ENCODE measurements at regions not wholly inside any gene's neighbourhood (a gene's known extent, or its start where the extent isn't known, plus 50 kb on each side); places are given as distances from the start of the nearest gene placed in this dataset.

- no peaks in the 10 kb centered on the region for H3K9me3 ChIP-seq (ENCODE audit: control insufficient read depth in 2 of 3, low read length in 3 of 3)
- ATAC-seq (no peak), DNase-seq (no peak)
- Mint-ChIP-seq H3K9me3 (peaks cover 0 to 3% (median 0%) of the 10 kb centered on the region in 11 donors), H3K4me1 (peaks cover 0 to 5% (median 0%) of the 10 kb centered on the region in 7 donors), H3K27ac (no peak overlapping the region), H3K27me3 (peaks cover 0 to 7% (median 0%) of the 10 kb centered on the region in 5 donors), H3K36me3 (no peaks in the 10 kb centered on the region), H3K4me3 (no peak overlapping the region)
- no peaks in the 10 kb centered on the region for H3K36me3 ChIP-seq (ENCODE audit: control insufficient read depth in 2 of 3, insufficient read depth in 3 of 3, low read length in 3 of 3)
- CTCF ChIA-PET = no interaction called here
- H3K27ac ChIP-seq (ENCODE audit: low read depth, low read length) = no peak overlapping the region
- intact Hi-C loops (cut with micrococcal nuclease) = no loop called here
- no peak overlapping the region for H3K4me3 ChIP-seq (ENCODE audit: low read length)
- no peaks in the 10 kb centered on the region for H3K27me3 ChIP-seq (ENCODE audit: control insufficient read depth in 2 of 2, insufficient read depth in 2 of 2, low read length in 2 of 2)
- POLR2A ChIA-PET = no interaction called here
- H3K4me1 ChIP-seq (ENCODE audit: control insufficient read depth in 2 of 2, insufficient read depth in 2 of 2, low read length in 2 of 2) = no peaks in the 10 kb centered on the region
Measured at GRCh38 chr1:213905344-213905743, 82.4 kb upstream of the PROX1 start.

DNA sequence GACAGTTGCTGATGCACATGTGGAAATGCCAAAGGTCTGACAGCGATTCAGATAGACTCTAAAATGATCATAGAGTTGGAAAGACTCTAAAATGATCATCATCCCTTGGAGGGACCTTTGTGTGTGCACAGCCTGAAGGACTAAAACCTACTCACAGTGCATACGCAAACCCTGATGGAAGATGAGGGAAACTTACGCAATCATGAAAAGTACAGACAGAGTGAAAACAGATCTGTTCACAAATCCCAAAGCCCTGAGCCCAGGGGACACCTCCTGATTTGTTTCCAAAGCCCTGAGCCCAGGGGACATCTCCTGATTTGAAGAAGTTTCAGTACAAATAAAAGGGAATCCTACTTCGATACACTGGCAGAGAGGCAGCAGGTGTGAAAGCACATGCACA is 79.3 kb upstream of the PROX1 start:
- H3K9me3 ChIP-seq (ENCODE audit: control insufficient read depth in 2 of 3, low read length in 3 of 3) = no peaks in the 10 kb centered on the region
- ATAC-seq (no peak), DNase-seq (no peak)
- Mint-ChIP-seq H3K4me1 (no peaks in the 10 kb centered on the region), H3K4me3 (no peak overlapping the region), H3K27me3 (peaks cover 0 to 8% (median 0%) of the 10 kb centered on the region in 5 donors), H3K9me3 (peaks cover 0 to 2% (median 0%) of the 10 kb centered on the region in 11 donors), H3K36me3 (no peaks in the 10 kb centered on the region), H3K27ac (no peak overlapping the region)
- no peak overlapping the region for H3K4me3 ChIP-seq (ENCODE audit: low read length)
- no peaks in the 10 kb centered on the region for H3K4me1 ChIP-seq (ENCODE audit: control insufficient read depth in 2 of 2, insufficient read depth in 2 of 2, low read length in 2 of 2)
- CTCF ChIA-PET = no interaction called here
- no peak overlapping the region for H3K27ac ChIP-seq (ENCODE audit: low read depth, low read length)
- intact Hi-C loops (cut with micrococcal nuclease) = no loop called here
- H3K27me3 ChIP-seq (ENCODE audit: control insufficient read depth in 2 of 2, insufficient read depth in 2 of 2, low read length in 2 of 2) = no peaks in the 10 kb centered on the region
- no peaks in the 10 kb centered on the region for H3K36me3 ChIP-seq (ENCODE audit: control insufficient read depth in 2 of 3, insufficient read depth in 3 of 3, low read length in 3 of 3)
- POLR2A ChIA-PET = no interaction called here

DNA sequence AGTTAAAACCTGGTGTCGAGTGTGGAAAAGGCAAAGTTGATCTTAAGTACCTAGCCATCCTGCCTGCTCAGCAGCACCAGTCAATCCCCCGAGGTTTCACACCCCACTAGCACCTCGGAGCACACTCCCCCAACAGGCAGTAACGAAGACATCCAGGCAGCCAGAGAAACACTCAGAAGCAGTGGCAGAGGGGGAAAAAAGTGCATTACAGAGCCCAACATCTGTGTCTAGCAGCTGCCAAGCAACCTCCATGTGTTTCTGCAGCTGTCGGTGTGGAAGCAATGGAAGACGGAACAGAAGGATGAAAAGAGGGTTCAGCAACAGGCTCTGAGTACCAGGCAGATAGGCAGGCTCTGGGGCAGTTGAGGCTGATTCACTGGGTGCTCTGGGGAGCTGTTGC is 73.4 kb upstream of the PROX1 start:
- ATAC-seq (no peak), DNase-seq (no peak)
- no peak overlapping the region for H3K27ac ChIP-seq (ENCODE audit: low read depth, low read length)
- H3K9me3 ChIP-seq (ENCODE audit: control insufficient read depth in 2 of 3, low read length in 3 of 3) = no peaks in the 10 kb centered on the region
- intact Hi-C loops (cut with micrococcal nuclease) = no loop called here
- Mint-ChIP-seq H3K4me1 (peaks cover 0 to 4% (median 0%) of the 10 kb centered on the region in 7 donors), H3K36me3 (no peaks in the 10 kb centered on the region), H3K4me3 (no peak overlapping the region), H3K27me3 (peaks cover 0 to 8% (median 0%) of the 10 kb centered on the region in 5 donors), H3K9me3 (peaks cover 0 to 7% (median 0%) of the 10 kb centered on the region in 11 donors), H3K27ac (peak overlapping the region in 1 of 9 donors; percentile 57)
- POLR2A ChIA-PET = no interaction called here
- no peaks in the 10 kb centered on the region for H3K27me3 ChIP-seq (ENCODE audit: control insufficient read depth in 2 of 2, insufficient read depth in 2 of 2, low read length in 2 of 2)
- no peaks in the 10 kb centered on the region for H3K36me3 ChIP-seq (ENCODE audit: control insufficient read depth in 2 of 3, insufficient read depth in 3 of 3, low read length in 3 of 3)
- no peaks in the 10 kb centered on the region for H3K4me1 ChIP-seq (ENCODE audit: control insufficient read depth in 2 of 2, insufficient read depth in 2 of 2, low read length in 2 of 2)
- CTCF ChIA-PET = no interaction called here
- H3K4me3 ChIP-seq (ENCODE audit: low read length) = no peak overlapping the region

DNA sequence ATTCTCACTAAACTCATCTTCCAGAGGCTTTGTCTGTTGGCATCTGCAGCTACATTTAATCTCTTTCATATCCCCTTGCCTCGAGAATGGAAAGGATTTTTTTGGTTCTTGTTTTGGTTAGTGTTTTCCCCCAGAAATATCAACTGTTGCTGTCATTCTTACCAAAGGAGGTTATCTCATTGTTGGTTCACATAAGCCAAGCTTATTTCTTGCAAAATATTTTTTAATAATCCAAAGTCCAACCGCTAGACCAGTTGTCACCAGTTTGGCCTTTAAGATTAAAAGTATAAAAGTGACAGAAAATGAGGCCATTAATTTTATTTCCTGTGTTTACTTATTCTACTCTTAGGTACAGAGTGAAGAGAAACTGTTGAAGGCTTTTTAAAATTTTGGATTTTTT is 66.5 kb upstream of the PROX1 start:
- peaks cover 0 to 3% (median 0%) of the 10 kb centered on the region in 5 donors for H3K27me3 Mint-ChIP-seq
- intact Hi-C loops (cut with micrococcal nuclease) = no loop called here
- Histone ChIP-seq H3K9me3 (ENCODE audit: control insufficient read depth in 2 of 3, low read length in 3 of 3) (no peaks in the 10 kb centered on the region), H3K4me1 (ENCODE audit: control insufficient read depth in 2 of 2, insufficient read depth in 2 of 2, low read length in 2 of 2) (no peaks in the 10 kb centered on the region), H3K27ac (ENCODE audit: low read depth, low read length) (no peak overlapping the region), H3K4me3 (ENCODE audit: low read length) (no peak overlapping the region), H3K36me3 (ENCODE audit: control insufficient read depth in 2 of 3, insufficient read depth in 3 of 3, low read length in 3 of 3) (no peaks in the 10 kb centered on the region), H3K27me3 (ENCODE audit: control insufficient read depth in 2 of 2, insufficient read depth in 2 of 2, low read length in 2 of 2) (no peaks in the 10 kb centered on the region)
- no peak overlapping the region for H3K4me3 Mint-ChIP-seq
- POLR2A ChIA-PET = no interaction called here
- CTCF ChIA-PET = no interaction called here
- H3K4me1 Mint-ChIP-seq = no peaks in the 10 kb centered on the region
- no peak overlapping the region for H3K27ac Mint-ChIP-seq
- ATAC-seq = no peak
- DNase-seq = no peak
- peaks cover 0 to 5% (median 0%) of the 10 kb centered on the region in 5 donors for H3K36me3 Mint-ChIP-seq
- peaks cover 0 to 9% (median 0%) of the 10 kb centered on the region in 11 donors for H3K9me3 Mint-ChIP-seq

DNA sequence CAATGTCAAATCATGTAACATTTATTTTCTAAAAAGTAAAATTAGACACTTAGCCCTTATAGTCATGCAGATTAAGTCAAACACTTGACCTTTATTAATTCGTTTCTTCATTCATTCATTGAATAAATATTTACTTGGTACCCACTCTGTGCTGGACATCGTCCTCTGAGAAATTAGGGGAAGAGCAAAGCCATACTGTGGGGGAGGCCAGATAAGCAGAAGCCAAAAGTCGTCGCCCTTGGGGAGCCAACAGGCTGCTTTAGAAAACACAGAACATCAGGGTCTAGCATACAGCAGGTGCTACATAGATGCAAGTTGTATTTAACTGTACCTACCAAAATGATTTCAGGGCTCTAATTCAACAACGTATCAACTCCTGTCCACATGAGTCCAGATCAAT is 66.1 kb upstream of the PROX1 start:
- ATAC-seq = no peak
- Mint-ChIP-seq H3K9me3 (peaks cover 0 to 9% (median 0%) of the 10 kb centered on the region in 11 donors), H3K4me3 (no peak overlapping the region), H3K4me1 (no peaks in the 10 kb centered on the region), H3K27me3 (peaks cover 0 to 3% (median 0%) of the 10 kb centered on the region in 5 donors), H3K27ac (no peak overlapping the region), H3K36me3 (peaks cover 0 to 5% (median 0%) of the 10 kb centered on the region in 5 donors)
- Histone ChIP-seq H3K27me3 (ENCODE audit: control insufficient read depth in 2 of 2, insufficient read depth in 2 of 2, low read length in 2 of 2) (no peaks in the 10 kb centered on the region), H3K27ac (ENCODE audit: low read depth, low read length) (no peak overlapping the region), H3K36me3 (ENCODE audit: control insufficient read depth in 2 of 3, insufficient read depth in 3 of 3, low read length in 3 of 3) (no peaks in the 10 kb centered on the region), H3K4me3 (ENCODE audit: low read length) (no peak overlapping the region), H3K9me3 (ENCODE audit: control insufficient read depth in 2 of 3, low read length in 3 of 3) (no peaks in the 10 kb centered on the region), H3K4me1 (ENCODE audit: control insufficient read depth in 2 of 2, insufficient read depth in 2 of 2, low read length in 2 of 2) (no peaks in the 10 kb centered on the region)
- ChIA-PET CTCF (no interaction called here), POLR2A (no interaction called here)
- no peak for DNase-seq
- intact Hi-C loops (cut with micrococcal nuclease) = no loop called here

DNA sequence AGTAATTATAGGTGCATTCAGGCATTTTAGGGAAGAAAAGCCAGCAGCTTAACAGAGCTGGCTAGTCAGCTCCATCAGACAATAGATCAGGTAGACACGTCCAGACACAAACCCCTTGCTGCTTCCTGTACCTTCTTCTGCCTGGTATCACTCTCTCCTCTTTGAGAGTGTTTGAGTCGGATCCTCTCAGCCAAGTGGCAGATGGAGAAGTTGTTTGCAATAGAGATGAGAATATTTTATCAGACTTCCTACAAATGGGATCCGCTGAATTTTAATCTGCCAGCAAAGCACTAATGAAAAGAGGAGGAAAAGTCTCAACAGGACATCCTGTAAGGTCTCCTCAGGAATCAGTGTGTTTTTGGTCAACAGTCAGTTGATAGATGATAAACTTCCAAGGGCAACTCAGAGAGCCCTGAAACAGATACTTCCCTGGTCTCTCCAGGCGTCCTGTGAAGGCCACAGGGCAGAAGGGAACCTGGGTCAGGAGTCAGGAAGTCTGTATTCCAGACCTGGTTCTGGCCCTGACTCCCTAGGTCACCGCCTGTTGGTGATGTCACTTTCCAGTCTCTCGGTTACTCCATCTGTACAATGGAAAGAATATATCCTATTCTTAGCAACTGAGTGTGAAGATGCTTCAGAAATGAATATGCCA is 62.1 kb upstream of the PROX1 start:
- H3K27ac ChIP-seq (ENCODE audit: low read depth, low read length) = no peak overlapping the region
- ATAC-seq (no peak), DNase-seq (no peak)
- no peaks in the 10 kb centered on the region for H3K27me3 ChIP-seq (ENCODE audit: control insufficient read depth in 2 of 2, insufficient read depth in 2 of 2, low read length in 2 of 2)
- no peaks in the 10 kb centered on the region for H3K36me3 ChIP-seq (ENCODE audit: control insufficient read depth in 2 of 3, insufficient read depth in 3 of 3, low read length in 3 of 3)
- H3K27ac Mint-ChIP-seq = no peak overlapping the region
- ChIA-PET POLR2A (no interaction called here), CTCF (no interaction called here)
- H3K4me1 Mint-ChIP-seq = no peaks in the 10 kb centered on the region
- H3K36me3 Mint-ChIP-seq = peaks cover 0 to 5% (median 0%) of the 10 kb centered on the region in 5 donors
- H3K9me3 ChIP-seq (ENCODE audit: control insufficient read depth in 2 of 3, low read length in 3 of 3) = no peaks in the 10 kb centered on the region
- intact Hi-C loops (cut with micrococcal nuclease) = no loop called here
- H3K4me3 ChIP-seq (ENCODE audit: low read length) = no peak overlapping the region
- peaks cover 0 to 6% (median 0%) of the 10 kb centered on the region in 11 donors for H3K9me3 Mint-ChIP-seq
- H3K27me3 Mint-ChIP-seq = peaks cover 0 to 3% (median 0%) of the 10 kb centered on the region in 5 donors
- no peak overlapping the region for H3K4me3 Mint-ChIP-seq
- H3K4me1 ChIP-seq (ENCODE audit: control insufficient read depth in 2 of 2, insufficient read depth in 2 of 2, low read length in 2 of 2) = no peaks in the 10 kb centered on the region

DNA sequence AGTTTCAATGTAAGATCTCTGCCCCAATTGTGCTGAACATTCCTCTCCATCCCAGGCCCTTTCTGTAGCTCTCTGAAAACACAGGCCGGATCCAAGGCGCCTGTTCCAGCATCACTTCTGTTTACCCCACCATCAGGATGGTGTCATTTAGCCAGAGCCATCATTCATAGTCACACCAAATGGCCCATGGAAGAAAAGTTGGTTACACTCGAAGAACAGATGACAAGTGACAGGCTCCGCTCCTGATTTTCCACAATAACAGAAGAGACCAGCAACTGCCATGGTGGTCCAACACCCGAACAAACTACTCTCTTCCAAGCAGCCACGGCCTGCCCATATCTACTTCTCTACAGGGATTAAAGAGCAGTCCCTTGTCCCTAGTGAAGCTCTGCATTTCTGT is 59.9 kb upstream of the PROX1 start:
- ATAC-seq = no peak
- Mint-ChIP-seq H3K4me3 (no peak overlapping the region), H3K36me3 (peaks cover 0 to 5% (median 0%) of the 10 kb centered on the region in 5 donors), H3K27ac (no peak overlapping the region), H3K9me3 (peaks cover 0 to 6% (median 0%) of the 10 kb centered on the region in 11 donors), H3K4me1 (peaks cover 0 to 5% (median 0%) of the 10 kb centered on the region in 7 donors), H3K27me3 (peaks cover 0 to 3% (median 0%) of the 10 kb centered on the region in 5 donors)
- ChIA-PET POLR2A (no interaction called here), CTCF (no interaction called here)
- no peak overlapping the region for H3K27ac ChIP-seq (ENCODE audit: low read depth, low read length)
- intact Hi-C loops (cut with micrococcal nuclease) = no loop called here
- H3K4me1 ChIP-seq (ENCODE audit: control insufficient read depth in 2 of 2, insufficient read depth in 2 of 2, low read length in 2 of 2) = no peaks in the 10 kb centered on the region
- no peaks in the 10 kb centered on the region for H3K9me3 ChIP-seq (ENCODE audit: control insufficient read depth in 2 of 3, low read length in 3 of 3)
- H3K36me3 ChIP-seq (ENCODE audit: control insufficient read depth in 2 of 3, insufficient read depth in 3 of 3, low read length in 3 of 3) = no peaks in the 10 kb centered on the region
- no peak overlapping the region for H3K4me3 ChIP-seq (ENCODE audit: low read length)
- DNase-seq = no peak
- no peaks in the 10 kb centered on the region for H3K27me3 ChIP-seq (ENCODE audit: control insufficient read depth in 2 of 2, insufficient read depth in 2 of 2, low read length in 2 of 2)

Measured in naive thymus-derived CD4-positive, alpha-beta T cell (primary cell).